ENCODE measurements at regions not wholly inside any gene's neighbourhood (a gene's known extent, or its start where the extent isn't known, plus 50 kb on each side); places are given as distances from the start of the nearest gene placed in this dataset.

- no peaks in the 10 kb centered on the region for H3K9me3 ChIP-seq (ENCODE audit: low read depth, low read length, poor library complexity, severe bottlenecking)
- ChIA-PET POLR2A (ENCODE audit: low non-redundant PET) (no interaction called here), CTCF (no interaction called here)
- H3K4me3 ChIP-seq (ENCODE audit: low read depth, low read length, poor library complexity, severe bottlenecking), result no peak overlapping the region
- no peaks in the 10 kb centered on the region for H3K27me3 ChIP-seq (replicated peaks; ENCODE audit: insufficient read depth, low read depth, low read length, poor library complexity)
- intact Hi-C loops (cut with micrococcal nuclease; ENCODE audit: unreplicated experiment), result no loop called here
- no peaks in the 10 kb centered on the region for H3K36me3 ChIP-seq (ENCODE audit: insufficient read depth, low read length, poor library complexity, severe bottlenecking)
- no peak overlapping the region for H3K27ac ChIP-seq (ENCODE audit: low read depth, low read length, poor library complexity, severe bottlenecking)
- H3K4me1 ChIP-seq (ENCODE audit: insufficient read depth, low read length, poor library complexity, severe bottlenecking), result no peaks in the 10 kb centered on the region
- DNase-seq (ENCODE audit: low spot score), result no peak
- BruUV-seq (replicated peaks), result no TSS peak
- TF ChIP-seq EZH2 (IDR thresholded peaks at IDR 0.05; ENCODE audit: borderline replicate concordance, low read depth, low read length, poor library complexity, severe bottlenecking), result no peak
- no peak for TF ChIP-seq CTCF (conservative IDR thresholded peaks at IDR 0.05; ENCODE audit: low read depth, low read length)
Measured at GRCh38 chr3:162743091-162743490, 1246.5 kb downstream of the OTOL1 start.

- no peak for DNase-seq (ENCODE audit: low spot score)
- Histone ChIP-seq H3K9me3 (ENCODE audit: low read depth, low read length, poor library complexity, severe bottlenecking) (no peaks in the 10 kb centered on the region), H3K4me3 (ENCODE audit: low read depth, low read length, poor library complexity, severe bottlenecking) (no peak overlapping the region), H3K4me1 (ENCODE audit: insufficient read depth, low read length, poor library complexity, severe bottlenecking) (no peaks in the 10 kb centered on the region), H3K27me3 (replicated peaks; ENCODE audit: insufficient read depth, low read depth, low read length, poor library complexity) (no peaks in the 10 kb centered on the region), H3K36me3 (ENCODE audit: insufficient read depth, low read length, poor library complexity, severe bottlenecking) (no peaks in the 10 kb centered on the region), H3K27ac (ENCODE audit: low read depth, low read length, poor library complexity, severe bottlenecking) (no peak overlapping the region)
- no TSS peak for BruUV-seq (replicated peaks)
- TF ChIP-seq CTCF (conservative IDR thresholded peaks at IDR 0.05; ENCODE audit: low read depth, low read length), result no peak
- no peak for TF ChIP-seq EZH2 (IDR thresholded peaks at IDR 0.05; ENCODE audit: borderline replicate concordance, low read depth, low read length, poor library complexity, severe bottlenecking)
- ChIA-PET CTCF (no interaction called here), POLR2A (ENCODE audit: low non-redundant PET) (no interaction called here)
- intact Hi-C loops (cut with micrococcal nuclease; ENCODE audit: unreplicated experiment), result no loop called here
Measured at GRCh38 chr3:162760789-162761188, 1264.2 kb downstream of the OTOL1 start.

- no TSS peak for BruUV-seq (replicated peaks)
- Histone ChIP-seq H3K27me3 (replicated peaks; ENCODE audit: insufficient read depth, low read depth, low read length, poor library complexity) (no peaks in the 10 kb centered on the region), H3K4me1 (ENCODE audit: insufficient read depth, low read length, poor library complexity, severe bottlenecking) (no peaks in the 10 kb centered on the region), H3K4me3 (ENCODE audit: low read depth, low read length, poor library complexity, severe bottlenecking) (no peak overlapping the region), H3K9me3 (ENCODE audit: low read depth, low read length, poor library complexity, severe bottlenecking) (no peaks in the 10 kb centered on the region), H3K36me3 (ENCODE audit: insufficient read depth, low read length, poor library complexity, severe bottlenecking) (no peaks in the 10 kb centered on the region), H3K27ac (ENCODE audit: low read depth, low read length, poor library complexity, severe bottlenecking) (no peak overlapping the region)
- ChIA-PET CTCF (no interaction called here), POLR2A (ENCODE audit: low non-redundant PET) (no interaction called here)
- TF ChIP-seq EZH2 (IDR thresholded peaks at IDR 0.05; ENCODE audit: borderline replicate concordance, low read depth, low read length, poor library complexity, severe bottlenecking), result no peak
- DNase-seq (ENCODE audit: low spot score), result no peak
- intact Hi-C loops (cut with micrococcal nuclease; ENCODE audit: unreplicated experiment), result no loop called here
Measured at GRCh38 chr3:162764051-162764807, 1267.6 kb downstream of the OTOL1 start.

GRCh38 chr3:162764808-162765071, 1268.1 kb downstream of the OTOL1 start:
- Histone ChIP-seq H3K4me1 (ENCODE audit: insufficient read depth, low read length, poor library complexity, severe bottlenecking) (no peaks in the 10 kb centered on the region), H3K4me3 (ENCODE audit: low read depth, low read length, poor library complexity, severe bottlenecking) (no peak overlapping the region), H3K9me3 (ENCODE audit: low read depth, low read length, poor library complexity, severe bottlenecking) (no peaks in the 10 kb centered on the region), H3K36me3 (ENCODE audit: insufficient read depth, low read length, poor library complexity, severe bottlenecking) (no peaks in the 10 kb centered on the region), H3K27ac (ENCODE audit: low read depth, low read length, poor library complexity, severe bottlenecking) (no peak overlapping the region), H3K27me3 (replicated peaks; ENCODE audit: insufficient read depth, low read depth, low read length, poor library complexity) (no peaks in the 10 kb centered on the region)
- BruUV-seq (replicated peaks), result no TSS peak
- TF ChIP-seq EZH2 (IDR thresholded peaks at IDR 0.05; ENCODE audit: borderline replicate concordance, low read depth, low read length, poor library complexity, severe bottlenecking) (no peak), CTCF (conservative IDR thresholded peaks at IDR 0.05; ENCODE audit: low read depth, low read length) (no peak)
- intact Hi-C loops (cut with micrococcal nuclease; ENCODE audit: unreplicated experiment), result no loop called here
- CTCF ChIA-PET, result no interaction called here
- peak; percentile 7 for DNase-seq (ENCODE audit: low spot score)
- POLR2A ChIA-PET (ENCODE audit: low non-redundant PET), result no interaction called here

Measured in A673 (cell line).